Stimulated activated CD8-positive, alpha-beta memory T cell treated with anti-CD3 and anti-CD28 coated beads, Interleukin-7, amount 100 ng/mL, for 48 hours (primary cell): ENCODE measurements at regions not wholly inside any gene's neighbourhood (a gene's known extent, or its start where the extent isn't known, plus 50 kb on each side); places are given as distances from the start of the nearest gene placed in this dataset.
"Not testable (repeated sequence)": the region's sequence is repeated elsewhere in the genome, so short reads cannot be mapped to it uniquely, and the experiment has no call there.

Experiments
- DNase-seq, 2 donors: peaks; one replicate each; pipeline ENCODE4 v3.0.0-alpha.2; 2020; ENCODE audit warnings: low read depth in 1 of 2; ENCODE audit errors: extremely low read depth in 1 of 2

DNA sequence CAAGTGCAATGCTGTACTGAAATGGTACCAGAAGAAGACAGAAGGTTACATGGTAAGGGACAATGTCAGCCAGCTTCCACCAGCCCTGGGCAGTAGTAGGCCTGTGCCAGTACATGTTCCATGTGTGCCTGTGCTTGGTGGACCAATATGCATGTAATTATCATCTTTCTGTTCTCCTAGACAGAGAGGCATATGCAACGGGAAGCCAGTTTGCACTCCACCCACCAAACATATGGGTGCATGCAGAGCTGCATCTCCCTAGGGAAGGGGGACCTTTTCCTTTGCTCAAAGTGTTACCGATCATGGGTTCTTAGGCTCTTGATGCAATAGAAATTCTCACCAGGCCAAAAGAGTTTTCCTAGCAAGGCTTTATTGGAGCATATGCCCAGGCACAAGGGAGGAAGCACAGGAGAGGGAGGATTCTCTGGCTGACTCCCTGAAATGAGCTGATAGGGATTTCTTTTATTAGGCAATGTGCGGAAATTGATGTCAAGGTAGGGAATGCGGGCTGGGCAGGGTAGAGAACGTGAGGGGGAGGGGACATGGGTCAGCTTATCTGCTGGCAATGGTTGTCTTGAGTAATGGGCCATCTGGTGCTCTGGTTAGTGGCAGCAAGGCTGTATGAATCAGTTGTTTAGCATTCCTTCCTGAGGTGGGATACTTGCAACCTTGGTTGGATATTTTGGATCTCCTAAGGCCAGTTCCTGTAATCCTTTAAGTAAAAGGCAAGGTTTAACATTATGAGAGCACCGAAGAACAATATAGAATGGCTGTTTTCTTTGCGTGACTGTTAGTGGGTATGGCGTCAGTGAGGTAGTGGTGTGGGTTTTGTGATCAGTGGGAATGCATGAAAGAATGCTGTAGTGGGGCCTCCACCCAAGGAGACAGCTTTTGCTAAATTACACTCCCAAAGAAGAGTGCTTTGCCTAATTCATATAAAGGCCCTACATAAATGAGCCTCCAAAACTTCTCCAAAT lies 102.5 kb downstream of the CDRT15L2 start:
- not testable (repeated sequence) for DNase-seq

DNA sequence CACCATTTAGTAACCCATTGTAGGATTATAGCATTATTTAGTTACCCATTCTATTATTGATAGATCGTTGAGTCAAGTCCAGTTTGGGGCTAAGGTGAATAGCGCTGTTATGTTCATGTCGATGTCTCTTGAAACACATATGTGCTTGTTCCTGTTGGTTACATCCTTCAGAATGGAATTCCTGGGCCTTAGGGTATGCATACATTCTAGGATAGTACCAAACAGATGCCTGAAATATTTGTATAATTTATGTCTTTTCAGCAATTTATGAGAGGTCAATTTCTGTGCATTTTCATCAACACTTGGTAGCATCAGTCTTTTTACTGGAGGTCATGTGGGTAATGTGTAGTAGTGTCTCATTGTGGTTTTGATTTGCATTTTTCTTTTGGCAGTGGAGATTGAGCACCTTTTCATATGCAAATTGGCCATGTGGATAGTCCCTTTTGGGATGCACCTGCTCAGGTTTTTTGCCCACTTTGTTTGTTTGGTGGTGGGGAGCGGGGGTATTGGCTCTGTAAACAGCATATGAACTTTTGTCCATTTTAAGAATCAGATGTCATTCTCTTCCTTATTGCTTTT lies 104.2 kb downstream of the CDRT15L2 start:
- DNase-seq: not testable (repeated sequence)

DNA sequence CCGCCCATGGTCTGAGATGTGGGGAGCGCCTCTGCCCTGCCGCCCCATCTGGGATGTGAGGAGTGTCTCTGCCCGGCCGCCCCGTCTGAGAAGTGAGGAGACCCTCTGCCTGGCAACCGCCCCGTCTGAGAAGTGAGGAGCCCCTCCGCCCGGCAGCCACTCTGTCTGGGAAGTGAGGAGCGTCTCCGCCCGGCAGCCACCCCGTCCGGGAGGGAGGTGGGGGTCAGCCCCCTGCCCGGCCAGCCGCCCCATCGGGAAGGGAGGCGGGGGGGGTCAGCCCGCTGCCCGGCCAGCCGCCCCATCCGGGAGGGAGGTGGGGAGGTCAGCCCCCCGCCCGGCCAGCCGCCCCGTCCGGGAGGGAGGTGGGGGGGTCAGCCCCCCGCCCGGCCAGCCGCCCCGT lies 105.5 kb downstream of the CDRT15L2 start:
- not testable (repeated sequence) for DNase-seq

DNA sequence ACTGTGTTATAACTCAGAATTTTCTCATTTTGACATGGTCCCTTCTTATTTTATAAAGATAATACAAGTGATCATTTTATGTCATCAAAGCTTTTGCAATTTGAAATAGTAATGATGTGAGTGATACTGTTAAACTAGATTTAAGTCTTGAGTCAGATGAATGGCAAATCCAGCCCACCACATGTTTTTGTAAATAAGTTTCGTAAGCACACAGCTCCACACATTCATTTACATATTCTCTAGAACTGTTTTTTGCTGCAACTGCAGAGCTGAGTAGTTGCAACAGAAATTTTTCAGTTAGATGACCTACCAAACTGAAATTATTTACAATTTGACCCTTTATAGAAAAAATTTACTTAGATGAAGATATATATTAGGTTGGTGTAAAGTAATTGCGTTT lies 108.1 kb downstream of the CDRT15L2 start:
- not testable (repeated sequence) for DNase-seq

DNA sequence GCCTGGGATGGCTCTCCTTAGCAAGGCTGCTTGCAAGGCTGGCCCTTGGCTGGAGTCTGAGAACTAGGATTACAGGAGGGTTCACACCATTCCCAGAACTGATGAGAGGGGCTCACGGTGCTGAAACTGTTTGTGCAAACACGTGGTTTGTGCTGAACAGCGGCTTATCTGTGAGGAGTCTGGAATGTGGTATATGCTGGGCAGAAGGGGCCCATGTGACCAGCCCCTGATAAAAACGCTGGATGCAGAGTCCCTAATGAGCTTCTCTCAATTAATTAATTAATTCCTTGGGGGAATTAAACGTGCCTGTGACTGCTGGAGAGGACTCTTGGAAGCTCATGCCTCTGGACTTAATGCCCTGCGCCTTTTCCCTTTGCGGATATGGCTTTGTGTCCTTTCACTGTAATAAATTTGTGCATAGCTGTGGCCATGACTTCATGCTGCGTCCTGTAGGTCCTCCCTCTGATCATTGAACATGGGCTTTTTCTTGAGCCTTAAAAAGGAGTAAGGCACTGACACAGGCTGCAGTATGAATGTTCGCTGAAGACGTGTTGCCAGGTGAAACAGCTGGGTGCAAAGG lies 109.7 kb downstream of the CDRT15L2 start:
- DNase-seq: not testable (repeated sequence)

DNA sequence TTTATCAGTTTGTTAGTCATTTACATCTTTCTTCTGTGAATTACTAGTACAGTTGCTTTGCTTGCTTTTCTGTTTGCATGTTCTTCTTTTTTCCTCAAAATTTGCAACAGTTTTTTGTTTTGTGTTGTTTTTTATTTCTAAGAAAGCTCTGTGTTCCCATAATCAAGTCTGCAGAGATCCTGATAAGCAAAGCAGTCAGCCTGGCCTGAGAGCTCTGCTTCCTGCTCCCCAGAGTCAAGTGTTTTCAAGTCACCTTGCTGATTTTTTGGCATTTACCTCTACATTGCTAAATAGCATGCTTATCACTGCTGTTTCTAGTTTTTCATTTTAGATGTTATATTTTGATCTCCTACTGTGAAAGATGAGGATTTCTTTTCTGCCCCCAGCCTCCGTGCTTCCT lies 113.2 kb downstream of the CDRT15L2 start:
- DNase-seq: not testable (repeated sequence)

DNA sequence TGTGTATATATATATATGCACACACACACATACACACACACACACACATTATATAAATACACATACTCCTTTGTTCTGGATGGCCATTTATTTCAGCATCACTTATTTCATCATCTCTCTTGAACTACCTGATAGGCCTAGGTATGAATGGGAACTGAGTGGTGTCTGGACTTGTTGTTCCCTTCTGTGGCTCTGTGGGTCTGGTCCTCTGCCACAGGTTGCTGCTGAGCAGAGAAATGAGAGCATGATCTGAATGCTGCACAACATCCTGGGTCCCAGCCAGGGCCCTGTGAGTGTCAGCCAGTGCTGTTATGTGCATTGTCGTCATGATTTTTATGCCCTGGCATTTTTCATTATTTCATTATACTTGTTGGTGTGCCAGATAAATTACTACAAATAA lies 116.3 kb downstream of the CDRT15L2 start:
- not testable (repeated sequence) for DNase-seq

DNA sequence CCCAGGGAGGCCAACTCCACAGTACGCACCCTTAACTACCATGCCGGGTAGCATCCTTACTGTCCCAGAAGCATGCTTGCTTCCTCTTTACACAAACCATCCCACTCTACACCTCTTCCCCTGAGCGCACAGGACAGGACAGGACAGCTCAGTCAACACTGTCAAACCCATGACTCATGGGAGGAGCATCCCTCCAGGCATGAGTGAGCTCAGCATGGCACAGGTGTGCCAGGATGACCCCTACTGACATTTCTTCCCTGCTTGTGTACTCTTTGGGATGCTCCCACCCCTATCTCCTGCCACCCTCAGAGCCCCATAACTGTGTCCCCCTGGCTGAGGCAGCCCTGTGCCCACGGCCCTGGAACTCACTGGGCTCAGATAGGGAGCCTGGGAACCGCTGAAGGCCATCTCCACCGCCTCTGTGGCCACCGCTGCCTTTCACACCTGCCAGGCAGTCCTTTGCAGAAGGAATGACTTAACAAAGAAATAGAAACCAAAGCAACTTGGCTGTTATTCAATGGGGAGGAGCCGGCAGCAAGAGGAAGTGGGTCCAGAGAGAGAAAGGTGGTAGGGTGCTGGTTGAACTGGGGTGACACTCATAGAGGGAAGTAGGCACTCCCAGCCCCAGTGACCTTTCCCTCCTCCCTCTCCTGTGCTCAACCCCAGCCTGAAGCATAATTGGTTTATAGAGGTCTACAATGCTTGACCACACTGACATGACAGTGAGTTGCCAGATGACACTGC lies 119.1 kb downstream of the CDRT15L2 start:
- DNase-seq: not testable (repeated sequence)

DNA sequence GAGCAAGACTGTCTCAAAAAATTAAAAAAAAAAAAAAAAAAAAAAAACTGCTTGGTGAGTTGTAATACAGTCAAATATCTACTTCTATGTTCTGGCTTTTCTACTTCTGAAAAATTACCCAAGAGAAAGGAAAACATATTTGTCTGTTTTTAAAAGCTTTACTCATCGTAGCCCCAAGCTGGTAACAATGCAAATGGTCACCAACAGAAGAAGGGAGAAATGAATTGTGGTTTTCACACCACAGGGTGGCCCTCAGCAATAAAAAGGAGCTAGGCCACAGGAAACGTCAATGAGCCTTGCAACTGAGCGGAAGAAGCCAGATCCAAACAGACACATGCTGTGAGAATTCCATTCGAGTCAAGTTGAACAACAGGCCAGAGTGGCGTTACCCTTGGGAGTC lies 121.0 kb downstream of the CDRT15L2 start:
- DNase-seq: not testable (repeated sequence)

DNA sequence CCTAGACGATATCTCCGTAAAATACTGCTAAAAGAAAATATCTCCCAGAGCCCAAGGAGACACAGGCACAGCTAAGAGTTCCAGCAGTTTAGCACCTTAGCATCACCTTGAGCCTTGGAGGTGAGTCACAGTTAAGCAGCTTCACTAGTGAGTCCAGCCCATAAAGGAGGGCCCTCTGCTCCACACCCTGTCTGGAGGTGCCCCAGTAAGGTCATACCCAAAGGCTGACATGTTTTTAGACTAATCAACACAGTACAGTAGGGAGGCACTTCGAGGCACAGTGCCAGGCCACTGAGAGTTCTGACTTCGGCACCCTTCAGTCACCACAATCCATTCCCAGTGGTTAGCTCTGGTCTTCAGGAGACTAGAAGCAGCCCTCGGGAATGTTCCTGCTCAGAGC lies 121.8 kb downstream of the CDRT15L2 start:
- DNase-seq: not testable (repeated sequence)

DNA sequence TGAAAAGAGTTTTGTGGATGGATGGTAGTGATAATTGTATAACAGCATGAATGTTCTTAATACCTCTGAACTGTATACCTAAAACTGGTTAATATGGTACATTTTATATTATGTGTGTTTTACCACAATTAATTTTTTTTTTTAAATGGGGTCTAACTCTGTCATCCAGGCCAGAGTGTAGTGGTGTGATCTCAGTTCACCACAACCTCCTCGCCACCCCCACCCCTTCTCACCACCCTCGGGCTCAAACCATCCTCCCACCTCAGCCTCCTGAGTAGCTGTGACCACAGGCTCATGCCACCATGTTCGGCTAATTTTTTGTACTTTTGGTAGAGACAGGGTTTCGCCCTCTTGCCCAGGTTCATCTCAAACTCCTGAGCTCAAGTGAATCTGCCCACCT lies 123.2 kb downstream of the CDRT15L2 start:
- no peak for DNase-seq

DNA sequence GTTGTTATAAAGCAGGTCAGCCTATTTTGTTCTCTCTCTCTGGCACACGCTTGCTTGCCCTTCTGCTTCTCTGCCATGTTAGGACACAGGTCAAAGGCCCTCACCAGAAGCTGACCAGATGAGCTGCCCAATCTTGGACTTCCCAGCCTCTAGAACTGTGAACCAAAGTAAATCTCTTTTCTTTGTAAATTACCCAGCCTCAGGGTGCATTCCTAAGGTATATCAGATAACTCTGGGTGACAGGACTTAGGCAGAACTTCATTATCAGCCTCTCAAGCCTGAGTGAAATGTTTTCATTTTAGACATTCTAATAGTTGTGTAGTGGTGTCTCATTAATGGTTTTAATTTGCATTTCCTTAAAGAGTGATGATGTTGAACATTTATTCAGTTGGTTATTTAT lies 124.3 kb downstream of the CDRT15L2 start:
- no peak for DNase-seq

DNA sequence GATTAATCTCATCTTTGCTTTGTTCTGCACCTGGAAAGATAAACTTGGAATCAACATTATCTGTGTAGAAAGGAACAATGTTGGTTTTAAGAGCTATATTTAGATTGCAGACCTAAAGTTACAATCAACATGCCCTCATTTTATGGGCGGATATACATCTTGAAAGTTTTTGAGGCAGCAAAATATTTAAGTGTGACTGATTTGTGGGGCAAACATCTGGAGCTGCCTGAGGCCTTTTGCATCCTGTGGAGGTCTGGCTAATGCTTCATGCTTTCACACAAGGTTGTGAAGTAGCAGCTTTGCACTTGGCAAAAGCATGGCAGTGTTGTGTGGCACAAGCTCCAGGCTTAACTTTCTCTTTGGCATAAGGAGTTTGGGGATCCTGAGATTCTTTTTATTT lies 125.7 kb downstream of the CDRT15L2 start:
- DNase-seq: not testable (repeated sequence)

DNA sequence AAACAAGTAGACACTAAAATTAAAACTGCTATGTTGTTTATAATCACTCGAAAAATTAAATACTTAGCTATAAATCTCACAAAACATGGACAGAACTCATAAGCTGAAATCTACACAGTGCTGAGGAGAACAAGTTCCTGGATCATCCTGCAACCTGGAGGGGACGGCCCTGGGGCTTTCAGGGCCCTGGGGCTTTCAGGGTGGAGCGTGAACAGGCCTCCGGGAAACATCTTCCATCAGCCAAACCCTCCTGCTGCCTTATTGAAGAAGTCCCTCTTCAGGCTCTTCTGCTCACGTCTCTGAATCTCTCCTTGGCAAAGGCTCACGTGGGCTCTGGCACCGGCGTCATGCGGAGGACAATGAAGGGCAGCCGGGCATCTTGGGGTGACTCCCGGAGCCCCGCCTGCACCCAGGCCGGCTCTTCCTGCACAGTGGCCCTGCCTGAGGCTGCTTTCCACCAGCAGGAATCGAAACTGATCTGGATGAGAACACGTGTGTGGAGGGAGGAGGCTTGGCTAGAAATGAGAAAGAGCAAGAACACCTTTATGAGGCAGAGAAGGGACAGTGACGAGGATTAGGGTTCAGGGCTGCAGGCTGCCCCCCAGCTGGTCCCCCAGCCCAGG lies 127.3 kb downstream of the CDRT15L2 start:
- DNase-seq: no peak

DNA sequence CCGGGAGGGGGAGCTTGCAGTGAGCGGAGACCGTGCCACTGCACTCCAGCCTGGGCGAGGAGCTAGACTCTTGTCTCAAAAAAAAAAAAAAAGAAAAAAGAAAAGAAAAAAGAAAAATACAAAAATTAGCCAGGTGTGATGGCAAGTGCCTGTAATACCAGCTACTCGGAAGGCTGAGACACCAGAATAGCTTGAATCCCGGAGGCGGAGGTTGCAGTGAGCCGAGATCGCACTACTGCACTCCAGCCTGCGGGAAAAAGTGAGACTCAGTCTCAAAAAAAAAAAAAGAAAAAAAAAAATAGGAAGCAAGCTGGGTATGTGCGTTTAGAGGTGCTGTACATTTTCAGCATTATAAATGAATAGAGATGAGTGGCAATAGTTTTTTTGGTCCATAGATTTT lies 129.3 kb downstream of the CDRT15L2 start:
- not testable (repeated sequence) for DNase-seq

DNA sequence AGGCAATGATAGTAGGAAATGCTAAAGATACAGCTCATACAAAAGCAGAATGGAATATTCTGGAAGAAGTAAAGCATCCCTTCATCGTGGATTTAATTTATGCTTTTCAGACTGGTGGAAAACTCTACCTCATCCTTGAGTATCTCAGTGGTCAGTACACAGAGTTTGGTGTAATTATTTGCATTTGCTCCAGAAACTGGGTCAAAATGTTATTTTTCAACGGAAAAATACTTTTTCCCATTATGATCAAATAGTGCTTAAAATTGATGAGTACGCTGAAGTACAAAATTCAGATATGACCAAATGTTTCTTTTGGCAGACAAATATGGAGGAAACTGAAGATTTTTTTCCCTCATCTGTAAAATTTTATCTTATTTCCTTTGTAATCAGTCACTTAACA lies 137.0 kb downstream of the CDRT15L2 start:
- DNase-seq: not testable (repeated sequence)

DNA sequence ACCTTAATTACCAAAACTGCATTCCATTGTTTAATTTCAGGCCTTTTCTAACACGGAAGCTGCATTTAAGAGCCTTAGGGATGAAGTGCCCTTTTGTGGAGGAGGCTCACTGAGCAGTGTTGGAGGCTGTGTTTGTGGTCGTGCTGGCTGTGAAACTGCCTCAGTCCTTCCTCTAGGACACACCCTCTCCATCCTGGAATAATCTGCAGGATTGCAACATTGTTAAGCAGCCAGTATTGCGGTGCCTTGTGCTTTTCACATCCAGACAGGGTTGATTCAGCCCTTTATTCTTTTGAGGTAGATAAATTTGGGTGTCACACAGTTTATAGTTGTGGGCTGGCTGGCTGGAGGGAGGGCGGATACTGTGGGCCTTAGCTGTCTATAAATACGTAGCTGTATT lies 141.6 kb downstream of the CDRT15L2 start:
- DNase-seq: no peak

DNA sequence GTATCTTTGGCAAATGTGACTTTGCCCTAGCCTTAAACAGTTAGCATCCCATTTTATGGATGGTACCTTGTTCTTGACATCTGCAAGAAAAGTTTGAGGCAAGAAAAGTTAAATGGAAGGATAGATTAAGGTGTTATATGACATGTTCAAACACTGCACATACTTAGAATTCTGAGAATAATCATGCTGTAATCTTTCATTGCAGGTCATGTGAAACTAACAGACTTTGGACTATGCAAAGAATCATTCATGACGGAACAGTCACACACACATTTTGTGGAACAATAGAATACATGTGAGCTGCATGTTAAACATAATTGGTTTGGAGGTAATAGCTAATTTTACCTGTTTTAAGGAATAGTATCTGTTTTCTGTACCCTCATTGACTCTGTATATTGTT lies 144.9 kb downstream of the CDRT15L2 start:
- not testable (repeated sequence) for DNase-seq

DNA sequence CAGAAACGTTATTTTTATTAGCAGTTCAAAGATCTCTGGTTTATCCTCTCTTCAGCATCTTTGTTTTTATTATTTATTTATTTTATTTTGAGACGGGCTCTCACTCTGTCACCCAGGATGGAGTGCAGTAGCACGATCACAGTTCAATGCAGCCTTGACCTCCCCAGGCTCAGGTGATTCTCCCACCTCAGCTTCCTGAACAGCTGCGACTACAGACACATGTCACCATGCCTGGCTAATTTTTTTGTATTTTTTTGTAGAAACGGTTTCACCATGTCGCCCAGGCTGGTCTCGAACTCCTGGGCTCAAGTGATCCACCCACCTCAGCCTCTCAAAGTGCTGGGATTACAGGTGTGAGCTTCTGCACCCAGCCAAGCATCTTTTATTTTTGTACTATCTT lies 147.7 kb downstream of the CDRT15L2 start:
- not testable (repeated sequence) for DNase-seq

DNA sequence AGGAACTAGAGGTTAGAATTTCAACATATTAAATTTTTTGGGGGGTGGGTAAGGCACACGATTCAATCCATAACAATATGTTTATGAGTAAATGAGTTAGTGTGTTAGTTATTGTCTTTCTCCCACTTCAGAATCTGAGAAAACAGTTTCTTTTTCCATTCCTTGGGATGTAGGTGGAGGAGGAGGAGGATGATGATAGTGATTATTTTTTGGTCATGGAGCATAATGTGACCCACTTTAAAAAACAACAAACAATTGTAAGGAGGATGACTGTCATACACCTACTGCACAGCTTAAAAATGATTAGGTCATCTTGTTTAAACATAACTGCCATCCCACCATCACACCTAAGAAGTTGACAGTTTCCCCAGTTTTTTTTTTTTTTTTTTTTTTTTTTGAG lies 148.7 kb downstream of the CDRT15L2 start:
- DNase-seq: no peak

DNA sequence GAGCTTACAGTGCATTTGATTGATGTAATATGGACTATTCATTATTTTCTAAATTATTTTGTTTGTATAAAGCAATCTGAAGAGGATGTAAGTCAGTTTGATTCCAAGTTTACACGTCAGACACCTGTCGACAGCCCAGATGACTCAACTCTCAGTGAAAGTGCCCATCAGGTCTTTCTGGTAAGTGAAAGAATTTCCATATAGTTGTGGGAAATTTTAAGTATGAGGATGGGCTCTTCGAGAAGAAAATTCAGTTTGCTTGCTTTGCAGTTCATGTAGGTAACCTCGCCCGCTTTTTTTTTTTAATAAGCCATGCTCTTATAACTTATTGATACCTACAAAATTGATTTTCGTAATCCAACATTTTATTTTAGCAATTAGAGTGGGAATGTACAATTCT lies 151.6 kb downstream of the CDRT15L2 start:
- not testable (repeated sequence) for DNase-seq
